DMS114 treated with DMSO at 0.1 percent for 48 hours (cell line): ENCODE measurements at regions not wholly inside any gene's neighbourhood (a gene's known extent, or its start where the extent isn't known, plus 50 kb on each side); places are given as distances from the start of the nearest gene placed in this dataset.

ENCODE experiments used
- DNase-seq: peaks from one replicate; lab custom pipeline; 2025; ENCODE audit not compliant: unreplicated experiment; lab: John Stamatoyannopoulos, UW

DNA sequence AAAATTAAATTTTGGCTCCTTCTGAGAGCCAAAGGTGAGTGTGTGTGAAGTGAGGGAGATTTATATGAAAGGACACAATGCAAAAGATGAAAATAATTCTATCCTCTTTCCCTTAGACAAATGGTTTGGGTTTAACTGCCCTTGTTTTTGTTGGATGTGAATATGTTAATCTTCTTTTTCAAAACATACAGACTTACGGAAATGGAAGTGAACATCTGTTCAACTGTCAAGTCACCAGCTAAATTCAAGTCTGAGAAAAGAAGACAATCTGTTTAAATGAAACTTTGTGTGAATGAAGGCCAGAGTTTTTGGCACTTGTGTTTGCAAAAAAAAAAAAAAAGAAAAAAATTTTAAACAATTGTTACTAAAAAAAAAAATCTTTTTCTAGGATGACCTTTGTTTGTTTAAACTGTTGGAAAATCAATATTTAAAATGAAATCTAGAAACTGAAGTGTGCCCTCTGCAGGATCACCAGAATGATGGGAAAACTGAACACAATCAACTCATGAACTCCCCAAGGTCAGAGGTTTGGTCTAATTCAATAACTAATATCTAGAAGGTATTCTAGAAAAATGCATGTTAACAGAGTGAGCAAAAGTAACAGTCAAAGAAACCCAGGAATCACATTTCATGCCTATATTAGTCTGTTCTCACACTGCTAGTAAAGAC is 448.8 kb downstream of the FLRT2 start:
- no peak for DNase-seq

DNA sequence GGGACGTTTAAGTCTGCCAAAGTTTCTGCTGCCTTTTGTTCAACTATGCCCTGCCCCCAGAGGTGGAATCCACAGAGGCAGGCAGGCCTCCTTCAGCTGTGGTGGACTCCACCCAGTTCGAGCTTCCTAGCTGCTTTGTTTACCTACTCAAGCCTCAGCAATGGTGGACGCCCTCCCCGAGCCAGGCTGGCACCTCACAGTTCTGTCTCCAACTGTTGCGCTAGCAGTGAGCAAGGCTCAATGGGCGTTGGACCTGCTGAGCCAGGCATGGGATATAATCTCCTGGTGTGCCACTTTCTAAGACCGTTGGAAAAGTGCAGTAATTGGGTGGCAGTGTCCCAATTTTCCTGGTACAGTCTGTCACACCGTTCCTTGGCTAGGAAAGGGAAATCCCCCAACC is 444.7 kb downstream of the FLRT2 start:
- no peak for DNase-seq

DNA sequence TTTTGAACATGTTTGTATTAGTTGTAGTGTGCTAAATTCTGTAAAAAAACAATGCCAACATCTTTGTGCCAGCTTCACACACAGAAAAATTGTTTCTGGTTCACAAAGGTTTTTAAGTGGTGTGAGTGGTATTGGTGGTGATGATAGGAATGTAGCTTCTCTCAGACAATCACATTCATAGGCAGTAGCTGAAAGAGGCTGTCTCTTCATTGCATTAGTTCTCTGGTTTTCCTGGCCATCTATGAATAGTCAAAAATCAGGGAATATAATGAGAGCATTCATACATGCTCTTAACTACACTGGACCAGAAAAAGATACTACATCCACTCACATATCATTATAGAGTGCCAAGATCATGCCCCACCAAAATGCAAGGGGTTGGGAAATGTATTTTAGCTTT is 433.5 kb downstream of the FLRT2 start:
- DNase-seq, result no peak

DNA sequence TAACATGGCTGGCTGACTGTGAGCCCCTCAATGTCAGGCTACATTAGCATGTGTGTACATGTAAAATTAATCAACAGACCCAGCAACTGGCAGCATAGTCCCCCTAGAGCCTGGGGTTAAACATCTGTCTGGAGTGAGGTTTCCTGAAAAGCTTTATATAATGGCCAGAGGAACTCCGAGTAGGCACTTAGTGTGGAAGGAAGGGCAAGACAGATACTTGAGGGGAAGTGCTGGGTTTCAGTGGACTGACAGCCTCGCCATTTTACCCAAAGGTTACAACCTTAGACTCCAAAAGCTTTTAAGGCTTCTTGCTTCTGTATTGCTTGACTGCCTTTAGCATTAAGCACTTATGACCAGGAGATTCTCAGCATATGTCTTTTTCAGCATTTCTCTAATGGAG is 430.8 kb downstream of the FLRT2 start:
- DNase-seq, result no peak

DNA sequence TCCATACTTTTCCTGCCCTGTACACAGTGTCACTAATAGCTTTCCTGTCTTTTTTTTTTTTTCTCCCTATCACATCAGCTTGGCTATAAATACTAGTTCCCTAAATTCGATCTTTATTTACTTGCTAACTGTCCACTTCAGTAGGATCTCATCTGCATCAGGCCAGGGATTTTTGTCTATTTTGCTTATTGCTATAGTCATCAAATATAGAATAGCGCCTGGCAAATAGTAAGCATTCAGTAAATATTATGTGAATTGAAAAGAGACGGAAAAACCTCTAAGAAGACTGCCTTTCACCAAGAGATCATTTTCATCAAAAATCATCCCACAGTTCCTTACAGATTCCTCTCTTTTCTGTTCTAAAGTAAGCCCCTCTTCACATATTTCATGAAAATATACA is 429.1 kb downstream of the FLRT2 start:
- DNase-seq, result no peak

DNA sequence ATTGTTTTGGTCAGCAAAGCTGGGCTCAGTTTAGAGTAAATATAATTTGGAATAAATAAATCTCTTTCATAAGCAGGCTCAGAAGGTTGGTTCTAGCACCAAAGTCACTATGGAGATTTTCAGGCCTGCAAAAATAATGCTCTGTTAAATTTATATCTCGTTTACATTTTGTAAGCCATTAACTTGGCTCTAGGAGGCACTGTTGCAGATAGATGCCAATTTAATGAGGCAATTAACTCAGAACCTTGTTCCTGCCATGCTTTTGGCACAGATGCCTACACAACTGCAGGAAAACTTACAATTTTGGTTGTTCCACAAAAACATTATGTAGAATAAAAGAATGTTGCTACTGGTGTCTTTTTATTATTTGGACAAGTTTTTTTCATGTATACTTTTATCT is 428.1 kb downstream of the FLRT2 start:
- no peak for DNase-seq

DNA sequence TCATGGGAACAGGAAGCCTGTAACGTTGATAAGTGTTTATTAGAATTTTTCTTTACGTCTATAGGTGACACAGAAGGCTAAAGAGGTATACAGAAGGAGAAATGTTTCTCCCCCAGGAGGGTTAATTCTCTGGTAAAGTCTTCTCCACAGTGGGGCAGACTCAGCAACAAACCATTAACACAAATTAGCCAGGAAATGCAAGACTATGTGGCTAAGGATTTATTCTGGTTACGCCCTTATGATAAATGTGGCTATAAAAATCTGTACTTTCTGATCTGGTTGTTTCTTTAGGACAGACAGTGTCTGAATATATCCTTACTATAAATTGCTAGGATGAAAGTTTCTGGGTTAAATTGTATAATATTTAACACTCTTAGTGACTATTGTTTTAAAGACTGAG is 423.3 kb downstream of the FLRT2 start:
- DNase-seq, result no peak

DNA sequence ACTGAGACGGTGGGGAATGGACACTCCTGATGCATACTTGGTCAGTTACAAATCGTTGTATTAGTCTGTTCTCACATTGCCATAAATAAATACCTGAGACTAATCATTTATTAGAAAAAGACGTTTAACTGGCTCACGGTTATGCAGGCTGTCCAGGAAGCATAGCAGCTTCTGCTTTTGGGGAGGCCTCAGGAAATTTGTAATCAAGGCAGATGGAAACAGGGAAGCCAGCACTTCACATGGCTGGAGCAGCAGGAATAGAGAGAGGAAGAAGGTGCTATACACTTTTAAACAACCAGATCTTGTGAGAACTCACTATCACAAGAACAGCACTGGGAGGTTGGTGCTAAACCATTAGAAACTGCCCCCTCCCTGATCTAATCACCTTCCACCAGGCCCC is 418.2 kb downstream of the FLRT2 start:
- DNase-seq, result no peak

DNA sequence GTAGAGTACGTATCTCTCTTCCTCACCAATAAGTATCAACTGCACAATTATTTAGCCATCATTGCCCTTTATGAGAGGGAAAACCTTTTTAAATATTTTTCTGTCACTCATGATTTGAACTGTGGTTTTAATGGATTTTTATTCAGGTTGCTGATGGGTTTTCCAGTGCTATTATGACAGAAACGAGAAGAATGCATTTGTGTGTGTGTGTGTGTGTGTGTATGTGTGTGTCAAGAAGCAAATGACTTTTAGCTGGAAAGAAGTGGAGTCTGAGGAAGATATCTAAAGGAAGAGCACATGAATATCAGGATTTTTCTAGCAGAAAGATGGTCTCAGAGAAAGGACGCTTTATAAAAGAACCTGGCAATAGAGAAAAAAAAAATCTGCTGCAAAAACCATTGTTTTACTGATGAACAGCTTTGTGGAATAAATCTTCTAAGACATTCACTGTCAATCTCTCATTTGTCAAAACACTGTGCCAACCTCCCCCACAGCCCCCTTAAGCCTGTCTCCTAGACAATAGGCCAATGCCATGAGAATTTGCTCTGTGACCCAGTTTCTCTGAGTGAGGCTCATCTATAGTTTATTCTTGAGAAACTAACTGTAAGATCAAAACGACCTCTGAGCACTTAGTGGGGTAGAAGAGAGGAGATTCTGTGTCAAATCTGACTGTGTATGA is 417.7 kb downstream of the FLRT2 start:
- no peak for DNase-seq

DNA sequence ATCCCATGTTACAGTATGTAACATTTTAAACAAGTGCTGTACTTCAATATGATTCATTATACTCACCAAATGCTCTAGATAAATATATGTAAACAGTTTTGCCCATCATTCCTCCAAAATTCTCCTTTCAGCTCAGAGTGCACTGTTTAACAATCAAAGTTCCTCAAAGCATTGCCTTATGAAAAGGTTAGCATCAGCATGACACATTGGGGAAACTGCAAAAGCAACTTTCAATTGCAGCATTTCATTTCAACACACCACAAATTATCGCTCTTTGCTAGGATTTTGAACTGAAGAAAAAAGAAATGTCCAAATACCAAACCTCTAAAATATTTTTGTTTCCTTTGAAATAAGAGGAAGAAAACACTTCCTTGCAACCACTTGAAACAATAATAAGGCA is 413.2 kb downstream of the FLRT2 start:
- DNase-seq, result no peak

DNA sequence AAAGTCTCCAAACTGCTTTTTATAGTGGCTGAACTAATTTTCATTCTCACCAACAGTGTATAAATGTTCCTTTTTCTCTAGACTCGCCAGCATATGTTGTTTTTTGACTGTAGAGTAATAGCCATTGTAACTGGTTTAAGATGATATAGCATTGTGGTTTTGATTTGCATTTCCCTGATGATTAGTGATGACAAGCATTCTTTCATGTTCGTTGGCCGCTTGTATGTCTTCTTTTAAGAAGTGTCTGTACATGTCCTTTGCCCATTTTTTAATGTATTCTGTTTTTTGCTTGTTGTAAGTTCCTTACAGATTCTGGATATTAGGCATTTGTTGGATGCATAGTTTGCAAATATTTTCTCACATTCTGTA is 404.9 kb downstream of the FLRT2 start:
- no peak for DNase-seq

DNA sequence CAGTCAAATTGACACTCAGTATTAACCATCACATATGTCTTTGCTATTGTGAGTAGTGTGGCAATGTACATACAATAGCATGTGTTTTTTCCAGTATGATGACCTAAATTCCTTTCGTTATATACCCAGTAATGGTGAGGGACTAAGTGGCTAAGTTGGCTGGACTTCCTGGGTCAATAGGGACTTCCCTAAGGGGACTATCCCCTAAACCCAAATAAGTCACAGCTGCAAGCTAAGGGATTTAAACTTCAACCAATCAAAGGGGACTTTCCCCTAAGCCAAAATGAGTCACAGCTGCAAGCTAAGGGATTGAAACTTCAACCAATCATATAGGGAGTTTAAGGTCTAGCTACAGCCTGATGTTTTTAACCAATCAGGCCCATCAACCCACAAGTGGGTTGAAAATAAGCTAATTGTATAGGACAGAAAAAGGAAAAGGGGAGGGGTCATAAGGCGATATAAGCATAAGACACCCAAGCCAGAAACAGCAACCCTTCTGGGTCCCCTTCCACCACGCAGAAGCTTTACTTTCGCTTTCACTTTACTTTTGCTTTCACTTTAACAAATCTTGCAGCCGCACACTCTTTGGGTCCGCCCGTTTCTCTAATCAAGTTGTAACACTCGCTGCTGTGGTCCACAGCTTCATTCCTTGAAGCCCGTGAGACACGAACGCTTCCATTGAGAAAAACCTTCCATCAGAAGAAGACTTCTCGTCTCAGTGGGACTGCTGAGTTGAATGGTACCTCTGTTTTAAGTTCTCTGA is 404.4 kb downstream of the FLRT2 start:
- no peak for DNase-seq

DNA sequence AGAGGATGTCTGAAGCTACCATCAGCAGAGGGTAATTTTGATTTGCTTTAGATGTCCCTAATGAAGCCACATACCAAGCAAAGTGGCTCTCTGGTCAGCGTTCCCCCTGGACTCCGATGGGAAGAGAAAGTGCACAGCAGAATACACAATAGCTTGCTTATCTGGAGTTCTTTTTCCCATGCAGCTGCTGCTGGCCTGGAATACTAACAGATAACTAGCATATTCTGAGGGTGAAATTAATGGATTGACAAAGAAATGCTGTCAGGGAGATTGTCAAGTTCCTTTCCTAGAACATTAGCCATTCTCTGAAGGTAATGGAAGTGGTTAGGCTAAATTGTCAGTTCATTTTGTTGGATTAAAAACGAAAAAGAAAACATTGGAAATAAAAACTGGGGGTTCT is 391.3 kb downstream of the FLRT2 start:
- no peak for DNase-seq

DNA sequence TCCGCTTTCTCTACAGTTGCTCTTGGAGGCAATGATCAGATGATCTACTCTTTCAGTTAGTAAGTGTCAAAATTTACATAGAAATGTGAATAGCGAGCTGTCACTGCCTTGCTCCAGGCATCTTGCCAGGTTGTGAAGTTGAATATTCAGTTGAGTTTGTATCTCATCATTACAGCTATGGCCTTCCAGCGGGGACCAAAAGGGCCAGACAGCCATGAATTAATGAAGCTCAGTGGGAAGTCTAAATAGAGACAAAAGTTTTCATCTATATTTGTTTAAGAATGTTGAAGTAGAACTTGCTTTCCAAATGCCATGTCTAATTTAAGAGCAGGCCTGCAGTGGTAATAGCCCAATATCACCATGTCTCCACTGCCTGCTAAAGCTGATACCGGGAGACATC is 387.8 kb downstream of the FLRT2 start:
- no peak for DNase-seq

DNA sequence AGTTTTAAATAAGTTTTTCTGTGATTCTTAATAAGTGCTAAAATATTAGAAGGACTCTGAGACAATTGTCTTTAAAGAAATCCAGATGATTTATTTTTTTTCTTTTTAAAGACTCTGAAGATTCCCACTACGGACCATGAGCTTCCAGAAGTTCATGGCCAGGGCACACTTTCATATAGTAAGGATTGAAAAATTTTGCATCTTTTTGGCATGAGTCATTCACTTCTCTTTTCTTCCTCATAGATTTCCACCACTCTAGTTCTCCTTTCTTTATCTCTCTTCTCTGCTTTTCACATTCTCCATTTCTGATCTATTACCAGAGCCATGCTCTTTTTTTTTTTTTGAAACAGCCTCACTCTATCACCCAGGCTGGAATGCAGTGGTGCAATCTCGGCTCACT is 385.8 kb downstream of the FLRT2 start:
- DNase-seq, result no peak

DNA sequence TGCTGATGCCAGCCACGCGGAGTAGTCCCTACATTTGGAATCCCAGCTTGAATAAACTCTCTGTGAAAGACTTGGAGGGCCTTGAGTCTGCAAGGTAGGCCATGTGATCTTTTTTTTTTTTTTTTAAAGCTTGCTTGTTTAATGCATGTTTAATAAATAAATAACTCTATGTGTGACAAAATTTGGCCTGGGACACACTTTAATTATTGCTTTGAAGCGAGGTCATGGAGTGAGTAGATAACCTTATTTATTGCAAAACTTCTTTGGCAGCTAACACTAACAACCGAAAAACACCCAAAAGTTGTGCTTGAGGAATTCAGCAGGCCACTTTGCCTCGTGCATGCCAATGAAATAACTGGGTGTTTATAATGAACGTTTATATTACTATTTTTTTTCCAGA is 382.2 kb downstream of the FLRT2 start:
- no peak for DNase-seq

DNA sequence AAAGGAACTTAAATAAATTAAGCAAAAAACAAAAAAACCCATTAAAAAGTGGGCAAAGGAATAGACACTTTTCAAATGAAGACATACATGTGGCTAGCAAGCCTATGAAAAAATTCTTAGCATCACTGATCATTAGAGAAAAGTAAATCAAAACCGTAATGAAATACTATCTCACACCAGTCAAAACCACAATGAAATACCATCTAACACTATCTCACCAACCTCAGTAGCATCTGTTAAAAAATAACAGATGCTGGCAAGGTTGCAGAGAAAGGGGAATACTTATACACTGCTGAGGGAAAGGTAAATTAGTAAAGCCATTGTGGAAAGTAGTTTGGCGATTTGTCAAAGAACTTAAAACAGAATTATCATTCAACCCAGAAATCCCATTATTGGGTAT is 381.1 kb downstream of the FLRT2 start:
- no peak for DNase-seq

DNA sequence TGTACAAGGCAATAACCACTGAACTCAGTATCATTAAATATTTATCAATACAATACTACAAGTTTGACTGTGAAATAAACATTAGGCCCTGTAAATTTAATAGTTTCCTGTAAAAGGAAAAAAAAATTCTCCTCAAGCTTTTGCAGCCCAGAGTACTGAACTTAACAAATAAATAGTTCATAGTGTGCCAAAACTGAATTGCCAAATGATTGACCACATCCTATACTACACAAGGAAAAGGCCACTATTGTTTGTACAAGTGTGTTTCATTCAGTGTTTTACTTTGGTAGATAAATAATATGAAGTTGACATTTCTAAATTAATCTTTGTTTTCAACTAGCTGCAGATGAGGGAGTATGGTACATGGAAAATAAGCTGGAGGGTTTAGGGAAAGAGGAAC is 379.6 kb downstream of the FLRT2 start:
- no peak for DNase-seq

DNA sequence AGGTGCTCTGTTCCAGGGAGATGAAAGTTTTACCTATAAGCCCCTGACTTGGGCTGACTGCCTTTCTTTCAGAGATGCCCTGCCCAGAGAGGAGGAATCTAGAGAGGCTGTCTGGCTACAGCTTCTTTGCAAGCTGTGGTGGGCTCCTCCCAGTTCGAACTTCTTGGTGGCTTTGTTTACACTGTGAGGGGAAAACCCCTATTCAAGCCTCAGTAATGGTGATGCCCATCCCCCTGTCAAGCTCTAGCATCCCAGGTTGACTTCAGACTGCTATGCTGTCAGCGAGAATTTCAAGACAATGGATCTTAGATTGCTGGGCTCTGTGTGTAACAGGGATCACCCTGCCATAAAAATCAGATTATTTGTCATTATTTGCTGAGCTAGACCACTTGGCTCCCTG is 377.6 kb downstream of the FLRT2 start:
- no peak for DNase-seq

DNA sequence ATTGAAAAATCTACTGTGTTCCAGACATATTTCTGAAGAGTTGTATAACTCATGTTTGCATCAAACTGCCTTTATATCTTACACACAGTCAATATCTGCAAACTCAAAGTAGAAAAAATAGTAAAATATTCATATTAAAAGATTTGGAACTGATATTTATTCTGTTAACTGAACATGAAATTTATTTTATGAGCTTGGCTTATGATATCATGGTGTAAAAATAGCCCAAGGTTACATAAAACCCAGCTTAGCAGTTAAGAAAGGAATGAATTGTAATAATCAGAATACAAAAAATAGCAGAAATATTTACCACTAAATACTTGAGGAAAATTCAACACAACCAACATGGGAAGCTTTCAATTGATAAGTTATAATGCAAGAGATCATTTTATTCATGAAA is 367.9 kb downstream of the FLRT2 start:
- no peak for DNase-seq

DNA sequence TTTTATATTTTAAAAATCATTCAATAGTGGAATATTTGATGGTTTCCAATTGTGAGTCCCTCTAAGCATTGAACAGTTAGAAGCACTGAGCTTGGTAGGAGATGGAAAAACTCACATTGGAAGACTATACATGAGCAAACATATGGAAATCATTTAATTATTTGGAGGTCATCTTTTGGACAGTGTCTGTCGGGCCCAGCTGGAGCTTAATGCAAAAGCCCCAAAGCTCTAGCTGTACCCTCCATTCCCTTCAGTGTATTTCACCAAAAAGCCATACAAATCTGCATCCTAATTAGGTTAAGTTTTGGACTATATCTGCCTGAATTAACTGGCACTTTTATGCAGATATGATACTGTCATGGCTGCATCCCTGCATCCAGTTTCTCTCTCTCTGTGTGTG is 365.7 kb downstream of the FLRT2 start:
- DNase-seq, result no peak

DNA sequence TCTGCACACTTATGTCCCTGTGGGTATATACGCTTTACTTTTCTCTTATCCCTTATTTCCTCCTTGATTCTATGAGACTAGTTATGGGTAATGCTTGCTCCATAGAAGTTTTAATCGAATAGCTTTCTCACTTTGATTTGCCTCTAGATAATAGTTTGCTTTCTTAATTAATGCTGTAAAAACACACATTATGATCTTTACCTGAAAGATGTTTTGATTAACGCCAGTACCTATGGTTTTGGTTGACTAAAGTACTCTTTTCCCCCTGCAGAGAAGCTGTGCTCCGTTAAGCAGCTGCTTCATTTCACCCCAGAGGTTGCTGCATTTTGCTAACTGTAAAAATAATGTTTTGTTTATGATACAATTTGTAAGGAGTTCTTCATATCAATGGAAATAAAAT is 362.3 kb downstream of the FLRT2 start:
- no peak for DNase-seq

DNA sequence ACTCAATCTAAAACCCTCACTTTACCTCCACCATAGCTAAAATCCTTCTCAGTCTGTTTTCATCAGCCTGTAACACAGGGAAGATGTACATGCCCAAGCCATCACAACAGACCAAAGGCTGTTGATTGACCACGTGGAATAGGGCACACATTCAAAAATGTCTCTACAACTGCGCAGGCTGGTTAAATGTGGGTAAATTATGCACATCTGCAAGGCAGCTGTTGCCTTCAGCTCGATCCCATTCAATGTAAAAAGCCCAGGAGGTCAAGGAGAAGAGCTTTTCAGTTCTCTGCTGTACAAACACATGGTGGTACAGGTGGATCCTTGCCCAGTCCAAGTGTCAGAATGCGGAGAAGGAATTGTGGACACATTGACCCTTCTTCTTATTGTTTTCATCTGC is 354.0 kb downstream of the FLRT2 start:
- no peak for DNase-seq
